Thoracic aorta (tissue), 2 donors: ENCODE measurements at regions not wholly inside any gene's neighbourhood (a gene's known extent, or its start where the extent isn't known, plus 50 kb on each side); places are given as distances from the start of the nearest gene placed in this dataset.

Experiments
- ATAC-seq: fragments of 150-250 bp; one replicate; pipeline ENCODE4 v1.8.0; 2017; ENCODE audit warnings: low read depth; ENCODE audit not compliant: insufficient number of reproducible peaks, low FRiP score
- DNase-seq: peaks from one replicate; pipeline ENCODE4 v3.0.0-alpha.2; 2020; ENCODE audit warnings: low spot score
- H3K27ac ChIP-seq, 2 donors: fragments of 200-600 bp; sonication (generic); 1 replicate in 1 of 2; 2 replicates in 1 of 2; pipeline ENCODE4 v1.5.1; 2016; ENCODE audit warnings: mild to moderate bottlenecking in 2 of 2, moderate library complexity in 2 of 2
- H3K27me3 ChIP-seq: fragments of 200-600 bp; sonication (generic); replicated peaks from 2 replicates; pipeline ENCODE4 v1.6.0; 2016; ENCODE audit warnings: mild to moderate bottlenecking; ENCODE audit not compliant: insufficient read depth
- H3K36me3 ChIP-seq: fragments of 200-600 bp; sonication (generic); one replicate; pipeline ENCODE4 v1.5.1; 2016
- H3K4me1 ChIP-seq, 2 donors: fragments of 200-600 bp; sonication (generic); 1 replicate in 1 of 2; 2 replicates in 1 of 2; pipeline versions ENCODE4 v1.5.1 to v1.6.0; 2016; ENCODE audit warnings: low read depth in 2 of 2, mild to moderate bottlenecking in 1 of 2; ENCODE audit not compliant: control insufficient read depth in 1 of 2
- H3K4me3 ChIP-seq: fragments of 200-600 bp; sonication (generic); 2 replicates; pipeline ENCODE4 v1.5.1; 2016; ENCODE audit warnings: mild to moderate bottlenecking
- H3K9me3 ChIP-seq: fragments of 200-600 bp; sonication (generic); 2 replicates; pipeline ENCODE4 v1.5.1; 2016
- CTCF ChIP-seq: fragments of 200-600 bp; sonication (generic); IDR thresholded peaks from one replicate; pipeline ENCODE4 v1.5.1; 2019; ENCODE audit warnings: antibody characterized with exemption

- TF ChIP-seq CTCF = no peak
- Histone ChIP-seq H3K4me3 (no peak overlapping the region), H3K4me1 (no peaks in the 10 kb centered on the region), H3K27ac (no peak overlapping the region), H3K27me3 (no peaks in the 10 kb centered on the region), H3K36me3 (no peaks in the 10 kb centered on the region), H3K9me3 (no peaks in the 10 kb centered on the region)
- DNase-seq (no peak), ATAC-seq (no peak)
Observed at GRCh38 chr2:121137571-121137970, 147.4 kb downstream of the TFCP2L1 start.

GRCh38 chr2:121140734-121141133, 144.3 kb downstream of the TFCP2L1 start:
- DNase-seq = no peak
- ATAC-seq = no peak
- H3K27me3 ChIP-seq = no peaks in the 10 kb centered on the region
- H3K4me1 ChIP-seq = no peaks in the 10 kb centered on the region
- TF ChIP-seq CTCF = no peak
- H3K36me3 ChIP-seq = no peaks in the 10 kb centered on the region
- no peak overlapping the region for H3K4me3 ChIP-seq
- no peaks in the 10 kb centered on the region for H3K9me3 ChIP-seq
- no peak overlapping the region for H3K27ac ChIP-seq

GRCh38 chr2:121142452-121142851, 142.6 kb downstream of the TFCP2L1 start:
- no peak for TF ChIP-seq CTCF
- Histone ChIP-seq H3K4me3 (no peak overlapping the region), H3K27ac (no peak overlapping the region), H3K27me3 (no peaks in the 10 kb centered on the region), H3K4me1 (peaks cover 0 to 14% of the 10 kb centered on the region in 2 donors), H3K36me3 (no peaks in the 10 kb centered on the region), H3K9me3 (no peaks in the 10 kb centered on the region)
- no peak for DNase-seq
- ATAC-seq = no peak

- DNase-seq (no peak), ATAC-seq (no peak)
- no peak overlapping the region for H3K4me3 ChIP-seq
- no peak overlapping the region for H3K27ac ChIP-seq
- H3K4me1 ChIP-seq = peaks cover 0 to 15% of the 10 kb centered on the region in 2 donors
- no peak for TF ChIP-seq CTCF
- no peaks in the 10 kb centered on the region for H3K9me3 ChIP-seq
- H3K27me3 ChIP-seq = no peaks in the 10 kb centered on the region
- H3K36me3 ChIP-seq = no peaks in the 10 kb centered on the region
Observed at GRCh38 chr2:121144111-121144510, 140.9 kb downstream of the TFCP2L1 start.

GRCh38 chr2:121146630-121147029, 138.4 kb downstream of the TFCP2L1 start:
- H3K9me3 ChIP-seq = no peaks in the 10 kb centered on the region
- H3K36me3 ChIP-seq = no peaks in the 10 kb centered on the region
- H3K4me1 ChIP-seq = peaks cover 0 to 15% of the 10 kb centered on the region in 2 donors
- no peak overlapping the region for H3K27ac ChIP-seq
- no peaks in the 10 kb centered on the region for H3K27me3 ChIP-seq
- no peak for TF ChIP-seq CTCF
- H3K4me3 ChIP-seq = no peak overlapping the region
- ATAC-seq (no peak), DNase-seq (no peak)
